ENCODE measurements at regions not wholly inside any gene's neighbourhood (a gene's known extent, or its start where the extent isn't known, plus 50 kb on each side); places are given as distances from the start of the nearest gene placed in this dataset.

DNA sequence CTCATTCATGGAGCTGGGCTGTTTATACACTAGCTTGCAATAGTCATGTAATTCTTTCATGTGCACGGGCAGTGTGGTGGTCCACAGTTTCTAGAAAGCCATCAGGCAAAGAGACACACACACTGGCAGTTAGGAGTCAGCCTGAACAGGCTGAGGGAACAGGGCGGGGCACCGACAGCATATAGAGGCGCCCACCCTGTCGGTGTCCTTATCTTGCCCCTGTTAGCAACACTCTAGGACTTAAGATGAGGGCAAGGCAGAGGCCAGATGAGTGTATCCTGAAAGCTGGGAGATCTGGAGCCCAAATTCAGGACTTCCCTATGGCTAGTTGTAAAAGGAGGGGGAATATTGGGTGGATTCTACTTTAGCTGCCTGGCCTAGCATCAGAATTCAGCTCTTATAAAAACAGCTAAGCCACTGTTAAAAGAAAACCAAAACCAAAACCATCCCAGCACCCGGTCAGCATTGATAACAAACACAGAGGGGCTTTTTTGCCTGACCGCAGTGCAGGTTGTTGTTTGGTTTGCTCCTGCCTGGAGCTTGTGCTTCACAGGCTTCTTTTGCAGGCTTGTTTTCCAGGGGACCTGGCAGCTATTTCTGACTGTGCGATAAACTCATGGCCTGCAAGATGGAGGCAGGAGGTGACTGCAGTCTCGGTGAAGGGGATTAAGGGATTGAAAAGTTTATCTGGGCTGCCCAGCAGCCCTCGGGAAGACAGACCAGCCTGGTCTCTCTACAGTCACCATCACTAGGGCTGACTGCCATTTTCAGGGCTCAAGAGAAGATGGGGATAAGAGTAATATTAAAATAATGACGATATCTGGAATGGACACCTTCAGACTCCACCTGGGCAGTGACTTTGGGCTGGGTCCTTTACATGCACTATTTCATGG is 638.9 kb downstream of the MID1IP1 start:
- H3K27ac ChIP-seq (ENCODE audit: low read length), result no peak overlapping the region
- TF ChIP-seq RAD21 (conservative IDR thresholded peaks at IDR 0.05), result no peak
- no peak for TF ChIP-seq EP300 (conservative IDR thresholded peaks at IDR 0.05; ENCODE audit: poor library complexity, severe bottlenecking)
- no peak for TF ChIP-seq CTCF (IDR thresholded peaks at IDR 0.05; ENCODE audit: poor library complexity, severe bottlenecking)
- H2AFZ ChIP-seq (ENCODE audit: low read depth, low read length), result no peak overlapping the region
- H3K36me3 ChIP-seq (ENCODE audit: insufficient read depth, low read length), result no peaks in the 10 kb centered on the region
- no peak overlapping the region for H3K4me2 ChIP-seq (ENCODE audit: low read length)
- H3K27me3 ChIP-seq (ENCODE audit: insufficient read depth, low read depth, low read length), result no peaks in the 10 kb centered on the region
- H3K9me3 ChIP-seq (ENCODE audit: low read length), result no peaks in the 10 kb centered on the region
- H3K79me2 ChIP-seq (replicated peaks; ENCODE audit: insufficient read depth, low read length), result no peaks in the 10 kb centered on the region
- no peaks in the 10 kb centered on the region for H3K9me2 ChIP-seq (ENCODE audit: insufficient read depth, low read length)
- H3K4me3 ChIP-seq (ENCODE audit: low read length), result no peak overlapping the region
- no peaks in the 10 kb centered on the region for H4K20me1 ChIP-seq (ENCODE audit: insufficient read depth)
- no peak overlapping the region for H3K9ac ChIP-seq (ENCODE audit: low read length)
- no peaks in the 10 kb centered on the region for H3F3A ChIP-seq (ENCODE audit: insufficient read depth, low read length, poor library complexity, severe bottlenecking)

- TF ChIP-seq MXI1 (conservative IDR thresholded peaks at IDR 0.05; ENCODE audit: poor library complexity, severe bottlenecking) (no peak), TAF1 (IDR thresholded peaks at IDR 0.05; ENCODE audit: low read depth) (no peak), SMC3 (conservative IDR thresholded peaks at IDR 0.05; ENCODE audit: poor library complexity) (no peak), EP300 (conservative IDR thresholded peaks at IDR 0.05; ENCODE audit: poor library complexity, severe bottlenecking) (no peak), POLR2AphosphoS5 (IDR thresholded peaks at IDR 0.05) (no peak), EZH2 (IDR thresholded peaks at IDR 0.05; ENCODE audit: borderline replicate concordance, insufficient read depth, low read length, poor library complexity, severe bottlenecking) (no peak), REST (IDR thresholded peaks at IDR 0.05; ENCODE audit: borderline replicate concordance) (no peak), RAD21 (conservative IDR thresholded peaks at IDR 0.05) (no peak), CTCF (IDR thresholded peaks at IDR 0.05; ENCODE audit: poor library complexity, severe bottlenecking) (no peak)
- no peaks in the 10 kb centered on the region for H3K27me3 ChIP-seq (ENCODE audit: insufficient read depth, low read depth, low read length)
- H3K9ac ChIP-seq (ENCODE audit: low read length), result no peak overlapping the region
- H3K79me2 ChIP-seq (replicated peaks; ENCODE audit: insufficient read depth, low read length), result no peaks in the 10 kb centered on the region
- no peaks in the 10 kb centered on the region for H3K36me3 ChIP-seq (ENCODE audit: insufficient read depth, low read length)
- no peak overlapping the region for H3K27ac ChIP-seq (ENCODE audit: low read length)
- H3K4me2 ChIP-seq (ENCODE audit: low read length), result no peak overlapping the region
- H4K20me1 ChIP-seq (ENCODE audit: insufficient read depth), result no peaks in the 10 kb centered on the region
- H3K9me2 ChIP-seq (ENCODE audit: insufficient read depth, low read length), result no peaks in the 10 kb centered on the region
- H3K9me3 ChIP-seq (ENCODE audit: low read length), result no peaks in the 10 kb centered on the region
- no peak overlapping the region for H3K4me3 ChIP-seq (ENCODE audit: low read length)
- H2AFZ ChIP-seq (ENCODE audit: low read depth, low read length), result no peak overlapping the region
- no peaks in the 10 kb centered on the region for H3F3A ChIP-seq (ENCODE audit: insufficient read depth, low read length, poor library complexity, severe bottlenecking)
These were observed 639.6 kb downstream of the MID1IP1 start for GRCh38 chrX:39440799-39441284.
